T-helper 9 cell (primary cell): ENCODE measurements at regions not wholly inside any gene's neighbourhood (a gene's known extent, or its start where the extent isn't known, plus 50 kb on each side); places are given as distances from the start of the nearest gene placed in this dataset.

Experiments used
- DNase-seq: peaks from one replicate; pipeline ENCODE4 v3.0.0-alpha.2; 2020

DNA sequence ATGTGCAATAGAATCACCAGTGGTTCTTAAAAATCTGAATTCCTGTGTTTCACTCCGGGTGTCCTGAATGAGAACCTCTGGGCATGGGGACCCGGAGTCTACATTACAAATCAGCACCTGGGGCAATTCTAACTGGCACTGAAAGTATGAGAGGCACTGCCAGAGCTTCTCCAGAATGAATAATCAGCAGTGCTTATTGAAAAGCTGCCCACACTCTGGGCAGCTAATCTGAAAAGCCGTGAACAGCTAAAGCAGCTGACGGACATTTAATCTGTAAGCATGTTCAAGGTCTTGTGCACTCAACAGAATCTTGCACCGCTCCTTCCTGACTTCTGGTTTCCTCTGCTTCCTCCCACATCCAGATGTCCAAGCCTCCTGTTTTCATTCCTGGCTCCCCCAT is 113.3 kb upstream of the KIF5B start:
- DNase-seq, result no peak

DNA sequence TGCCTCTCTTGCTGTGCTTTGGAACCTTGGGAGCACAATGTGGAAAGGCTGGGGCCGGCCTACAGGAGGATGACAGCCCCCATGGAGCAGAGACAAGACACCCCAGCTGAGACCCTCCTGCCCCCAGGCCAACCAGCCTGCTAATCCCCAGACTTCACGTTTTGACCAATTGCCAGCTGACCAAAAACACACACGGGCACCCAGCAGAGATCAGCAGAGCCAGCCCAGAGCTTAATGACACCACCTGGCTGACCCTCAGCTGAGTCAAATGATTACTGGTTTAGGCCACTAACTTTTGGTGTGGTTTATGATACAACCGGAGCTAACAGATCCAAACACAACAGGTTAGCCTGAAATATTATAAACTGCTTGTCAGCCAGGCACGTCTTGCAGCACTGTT is 111.2 kb upstream of the KIF5B start:
- no peak for DNase-seq

DNA sequence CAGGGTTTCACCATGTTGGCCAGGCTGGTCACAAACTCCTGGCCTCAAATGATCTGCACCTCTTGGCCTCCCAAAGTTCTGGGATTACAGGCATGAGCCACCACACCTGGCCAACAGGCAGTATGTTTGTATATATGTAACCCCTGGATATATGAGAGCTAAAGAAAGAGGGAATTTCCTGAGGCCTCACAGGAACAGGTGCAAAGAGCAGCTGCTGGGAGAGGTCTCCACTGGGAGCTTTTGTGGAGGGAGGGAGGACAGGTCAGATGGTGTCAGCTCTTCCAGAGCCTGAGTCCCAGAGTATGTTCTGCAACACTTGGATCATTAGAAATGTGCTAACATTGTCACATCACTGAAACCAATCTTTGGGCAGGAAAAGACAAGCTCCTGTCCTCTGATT is 110.1 kb upstream of the KIF5B start:
- DNase-seq, result no peak

DNA sequence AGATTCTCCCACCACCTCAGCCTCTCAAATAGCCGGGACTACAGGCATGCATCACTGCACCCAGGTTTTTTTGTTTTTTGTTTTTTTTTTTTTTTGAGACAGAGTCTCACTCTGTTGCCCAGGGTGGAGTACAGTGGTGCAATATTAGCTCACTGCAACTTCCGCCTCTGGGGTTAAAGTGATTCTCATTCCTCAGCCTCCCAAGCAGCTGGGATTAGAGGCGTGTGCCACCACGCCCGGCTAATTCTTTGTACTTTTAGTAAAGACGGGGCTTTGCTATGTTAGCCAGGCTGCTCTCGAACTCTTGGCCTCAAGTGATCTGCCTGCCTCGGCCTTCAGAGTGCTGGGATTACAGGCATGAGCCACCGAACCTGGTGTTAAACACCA is 107.5 kb upstream of the KIF5B start:
- DNase-seq, result no peak

DNA sequence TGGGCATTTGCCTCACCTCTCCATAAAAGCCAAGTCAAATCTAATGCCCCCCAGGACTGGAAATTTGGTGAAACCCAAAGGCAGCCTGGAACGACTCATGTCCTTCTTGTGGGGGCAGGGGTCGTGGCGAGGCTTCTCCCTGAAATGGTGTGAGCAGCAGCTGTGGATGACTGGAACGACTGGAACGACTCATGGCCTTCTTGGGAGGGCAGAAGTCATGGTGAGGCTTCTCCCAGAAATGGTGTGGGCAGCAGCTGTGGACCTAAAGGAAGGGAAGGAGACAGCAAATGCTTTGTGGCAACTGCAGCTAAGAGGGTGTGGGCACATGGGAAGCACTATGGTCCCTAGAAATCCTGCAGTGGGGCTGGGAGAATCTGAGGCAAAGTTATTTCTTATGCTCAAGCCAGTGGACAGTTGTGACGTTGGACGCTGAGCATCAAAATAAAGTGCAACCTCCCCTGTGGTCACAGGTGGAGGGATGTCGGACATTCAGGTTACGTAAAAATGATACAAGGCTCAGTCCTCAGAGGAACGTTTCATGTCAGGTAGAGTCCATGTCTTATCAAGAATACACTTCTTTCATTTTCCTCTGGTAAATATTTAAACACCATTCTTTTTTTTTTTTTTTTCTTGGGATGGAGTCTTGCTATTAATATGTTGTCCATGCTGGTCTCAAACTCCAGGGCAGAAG is 107.0 kb upstream of the KIF5B start:
- no peak for DNase-seq

DNA sequence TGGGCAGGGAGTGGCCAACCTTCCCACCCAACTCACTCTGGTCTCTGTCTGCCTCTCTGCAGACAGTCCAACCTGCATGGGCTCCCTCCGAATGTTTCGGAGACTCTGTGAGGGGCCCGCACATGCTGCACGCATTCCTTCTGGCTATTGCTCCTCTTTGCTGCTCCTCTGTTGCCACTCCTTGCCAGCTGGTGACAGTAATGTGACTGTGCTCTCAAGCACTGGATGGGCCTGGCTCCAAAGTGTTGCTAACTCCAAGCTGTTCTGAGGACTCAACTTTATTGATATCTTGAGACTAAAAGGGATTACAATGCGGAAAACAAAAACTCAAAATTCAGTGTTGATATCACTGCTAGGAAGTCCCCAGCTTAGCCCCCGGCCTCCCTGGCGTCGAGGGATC is 105.4 kb upstream of the KIF5B start:
- no peak for DNase-seq

DNA sequence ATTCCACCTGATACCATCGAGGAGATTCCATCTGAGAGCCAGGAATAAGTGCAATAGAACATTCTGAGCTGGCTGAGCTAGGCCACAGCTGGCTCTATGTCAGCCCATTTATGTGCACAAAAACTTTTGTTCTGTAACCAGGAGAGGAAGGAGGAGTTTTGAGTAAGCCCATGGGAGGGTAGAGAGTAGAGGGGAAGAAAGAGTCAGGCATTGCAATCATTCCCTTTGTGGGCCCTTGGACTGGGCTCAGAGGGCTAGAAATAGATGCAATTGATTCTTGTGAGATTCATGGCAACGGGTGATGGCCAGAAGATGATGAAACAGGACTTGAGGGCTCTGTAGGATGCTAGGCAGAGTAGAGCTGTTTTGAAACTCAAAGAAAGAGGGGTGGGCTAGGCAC is 104.6 kb upstream of the KIF5B start:
- DNase-seq, result no peak

DNA sequence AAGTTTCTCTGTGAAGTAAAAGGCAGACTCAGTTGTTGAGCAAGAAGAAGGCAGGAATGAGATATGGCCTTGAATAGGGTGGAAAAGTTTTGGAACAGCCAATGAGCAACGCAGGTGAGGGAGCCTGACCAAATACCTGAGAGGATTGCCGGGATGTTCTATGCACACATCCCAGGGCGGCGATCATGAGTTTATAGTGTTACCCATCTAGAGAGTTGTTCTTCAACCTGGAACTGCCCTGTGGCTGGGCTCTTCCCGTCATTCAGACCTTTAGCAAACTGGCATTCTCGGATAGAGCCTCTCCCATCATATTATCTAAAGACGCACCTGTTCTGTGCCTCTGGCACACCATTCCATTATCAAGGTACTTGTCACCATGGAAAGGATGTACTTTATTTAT is 103.0 kb upstream of the KIF5B start:
- no peak for DNase-seq

DNA sequence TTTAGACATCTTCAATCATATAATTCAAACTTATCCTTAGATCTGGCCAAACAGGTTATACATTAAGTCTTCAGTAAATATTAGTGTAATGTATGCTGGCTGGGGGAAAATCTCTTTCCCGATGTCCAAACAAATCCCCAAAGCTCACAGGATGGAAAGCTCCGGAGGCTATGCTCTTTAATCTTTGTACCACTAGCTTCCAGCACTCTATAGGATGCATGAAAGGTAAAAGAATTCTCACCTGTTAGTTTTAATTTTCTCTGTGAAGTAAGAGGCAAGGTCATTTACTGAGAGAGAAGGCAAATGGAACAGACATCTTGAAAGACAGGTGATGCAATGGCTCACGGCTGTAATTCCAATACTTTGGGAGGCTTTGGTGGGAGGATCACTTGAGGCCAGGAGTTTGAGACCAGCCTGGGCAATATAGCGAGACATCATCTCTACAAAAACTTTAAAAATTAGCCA is 99.8 kb upstream of the KIF5B start:
- no peak for DNase-seq

DNA sequence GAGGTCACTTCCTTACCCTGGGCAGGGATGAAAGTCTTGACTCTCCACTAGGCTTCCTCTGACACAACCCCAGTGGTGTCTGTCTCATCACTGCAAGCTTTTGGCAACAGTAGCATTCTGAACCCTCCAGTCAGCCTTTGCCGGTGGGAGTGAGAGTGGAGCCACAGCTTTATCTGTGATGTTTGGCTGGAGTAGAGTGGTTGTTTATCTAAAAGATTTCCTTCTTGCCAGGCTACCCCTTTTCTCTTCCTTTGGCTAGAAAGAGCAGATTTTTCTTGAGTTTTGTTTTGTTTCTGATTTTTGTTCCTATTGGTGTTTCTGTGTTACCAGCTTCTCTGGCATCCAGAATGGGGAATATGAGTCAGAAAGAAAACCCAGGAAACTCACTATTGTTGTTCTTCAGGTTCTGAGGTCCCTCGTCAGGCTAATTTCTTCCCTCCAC is 98.9 kb upstream of the KIF5B start:
- no peak for DNase-seq

DNA sequence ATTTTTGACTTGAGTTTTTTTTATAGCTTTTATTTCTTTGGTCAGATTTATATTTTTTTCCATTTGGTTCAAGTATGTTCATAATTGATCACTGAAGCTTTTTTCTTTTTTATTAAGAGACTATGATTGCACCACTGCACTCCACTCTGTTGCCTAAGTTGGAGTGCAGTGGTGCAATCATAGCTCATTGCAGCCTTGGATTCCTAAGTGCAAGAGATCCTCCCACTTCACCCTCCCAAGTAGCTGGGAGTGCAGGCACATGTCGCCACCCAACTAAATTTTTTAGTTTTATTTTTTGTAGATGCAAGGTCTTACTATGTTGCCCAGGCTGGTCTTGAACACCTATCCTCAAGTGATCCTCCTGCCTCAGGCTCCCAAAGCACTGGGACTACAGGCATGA is 97.7 kb upstream of the KIF5B start:
- no peak for DNase-seq

DNA sequence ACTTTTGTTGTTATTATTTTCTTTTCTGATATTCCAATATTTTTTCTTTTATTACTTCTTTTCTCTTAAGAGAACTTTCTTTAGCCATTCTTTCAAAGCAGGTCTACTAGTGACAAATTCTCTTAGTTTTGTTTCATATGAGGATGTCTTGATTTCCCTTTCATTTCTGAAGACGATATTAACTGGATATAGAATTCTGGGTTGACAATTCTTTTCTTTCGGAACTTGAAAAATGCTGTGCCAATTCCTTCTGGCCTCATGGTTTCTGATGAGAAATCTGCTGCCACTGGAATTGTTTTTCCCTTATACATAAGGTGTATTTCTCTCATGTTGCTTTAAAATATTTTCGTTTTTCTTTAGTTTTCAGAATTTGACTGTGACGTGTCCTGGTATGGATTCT is 97.0 kb upstream of the KIF5B start:
- no peak for DNase-seq

DNA sequence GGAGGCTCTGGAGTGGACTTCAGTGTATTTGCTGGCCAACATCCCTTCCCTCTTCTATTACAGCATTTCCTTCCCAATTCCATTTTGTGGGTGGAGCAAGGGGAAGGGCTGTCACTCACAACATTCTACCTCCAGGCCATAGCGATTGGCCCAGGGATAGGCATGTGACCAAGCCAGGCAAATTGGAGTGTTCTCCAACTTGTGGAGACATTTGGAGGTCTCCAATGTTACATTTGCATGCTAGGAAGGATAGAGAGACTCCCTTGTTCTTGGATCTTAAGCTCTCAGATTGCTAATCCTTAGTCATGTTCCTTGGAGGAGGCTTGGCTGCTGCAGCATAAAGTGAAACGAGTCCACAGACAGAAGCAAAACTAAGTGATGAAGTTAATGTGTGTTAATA is 95.6 kb upstream of the KIF5B start:
- no peak for DNase-seq

DNA sequence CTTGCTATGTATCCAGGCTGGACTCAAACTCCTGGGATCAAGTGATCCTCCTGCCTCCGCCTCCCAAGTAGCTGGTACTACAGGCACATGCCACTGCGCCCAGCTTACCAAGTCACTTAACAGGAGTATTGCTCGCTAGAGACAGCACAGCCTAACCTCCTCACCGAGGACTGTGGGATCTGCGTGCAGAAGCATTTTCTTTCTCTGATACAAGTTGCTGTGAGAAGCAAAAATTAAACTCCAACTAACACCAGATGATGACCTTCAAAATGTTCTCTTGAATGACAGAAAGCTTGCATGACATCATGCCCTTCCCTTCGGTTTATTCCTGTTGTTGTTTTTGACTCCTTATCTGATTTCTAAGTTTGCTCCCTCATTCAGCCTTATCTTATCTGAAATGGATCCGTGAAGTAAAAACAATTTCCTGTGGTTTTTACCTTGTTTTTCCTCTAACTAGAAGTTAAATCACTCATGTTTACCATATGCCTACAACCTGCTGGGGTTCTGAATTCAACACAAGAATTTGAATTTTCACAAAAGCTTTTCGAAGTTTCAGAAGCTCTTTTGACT is 94.4 kb upstream of the KIF5B start:
- no peak for DNase-seq

DNA sequence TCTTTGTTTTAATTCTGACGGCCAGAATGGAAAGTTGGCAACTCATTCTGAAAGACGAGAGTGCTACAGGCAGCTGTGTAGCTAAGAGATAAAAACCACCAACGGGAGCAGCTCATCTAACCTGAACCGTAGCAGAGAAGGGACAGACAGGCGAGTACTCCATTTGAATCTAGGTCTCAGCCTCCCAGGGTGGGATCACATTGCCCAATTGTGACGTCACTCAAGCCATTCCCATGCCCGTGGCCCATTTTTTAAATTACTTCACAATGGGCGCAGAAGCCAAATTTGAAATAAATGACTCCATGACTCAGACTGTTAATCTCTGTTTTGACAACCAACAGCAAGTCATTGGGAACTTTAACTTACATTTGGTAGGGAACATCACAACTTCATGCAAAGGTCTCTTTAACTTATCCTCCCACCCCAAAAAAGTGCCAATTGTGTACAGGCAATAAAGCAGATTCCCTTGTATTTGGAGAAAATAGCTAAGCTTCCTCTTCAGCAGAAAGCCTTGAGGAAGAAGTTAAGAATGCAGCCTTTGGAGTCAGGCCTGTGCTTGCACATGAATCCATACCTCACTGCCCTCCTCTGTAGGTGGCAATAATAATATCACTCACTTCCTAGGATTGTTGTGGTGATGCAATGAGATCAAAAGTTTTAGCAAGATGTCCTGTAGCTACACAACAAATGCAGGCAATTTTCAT is 93.2 kb upstream of the KIF5B start:
- no peak for DNase-seq

DNA sequence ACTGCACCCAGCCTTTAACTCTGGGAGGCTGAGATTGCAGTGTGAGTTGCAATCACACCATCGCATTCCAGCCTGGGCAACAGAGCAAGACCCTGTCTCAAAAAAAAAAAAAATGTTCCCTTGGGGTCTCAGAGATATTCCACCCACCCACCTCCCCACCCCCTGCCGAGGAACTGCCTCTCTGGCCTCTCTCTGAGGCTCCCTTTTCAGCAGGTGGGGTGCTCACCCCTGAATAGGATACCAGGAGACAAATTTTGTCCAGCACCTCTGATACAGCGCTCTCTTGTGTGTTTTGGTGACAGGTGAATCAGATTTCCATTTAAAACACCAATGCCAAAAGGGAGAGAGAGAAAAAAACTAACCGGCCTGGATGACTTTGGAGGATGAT is 92.6 kb upstream of the KIF5B start:
- no peak for DNase-seq

DNA sequence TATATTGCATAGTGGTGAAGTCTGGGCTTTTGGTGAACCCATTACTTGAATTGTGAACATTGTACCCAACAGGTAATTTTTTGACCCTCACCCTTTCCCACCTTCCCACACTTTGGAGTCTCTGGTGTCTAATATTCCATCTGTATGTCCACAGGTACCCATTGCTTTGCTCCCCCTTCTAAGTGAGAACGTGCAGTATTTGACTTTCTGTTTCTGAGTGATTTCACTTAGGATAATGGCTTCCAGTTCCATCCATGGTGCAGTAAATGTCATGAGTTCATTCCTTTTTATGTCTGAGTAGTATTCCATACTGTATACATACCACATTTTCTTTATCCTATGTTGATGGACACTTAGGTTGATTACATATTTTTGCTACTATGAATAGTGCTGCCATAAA is 91.5 kb upstream of the KIF5B start:
- DNase-seq, result no peak

DNA sequence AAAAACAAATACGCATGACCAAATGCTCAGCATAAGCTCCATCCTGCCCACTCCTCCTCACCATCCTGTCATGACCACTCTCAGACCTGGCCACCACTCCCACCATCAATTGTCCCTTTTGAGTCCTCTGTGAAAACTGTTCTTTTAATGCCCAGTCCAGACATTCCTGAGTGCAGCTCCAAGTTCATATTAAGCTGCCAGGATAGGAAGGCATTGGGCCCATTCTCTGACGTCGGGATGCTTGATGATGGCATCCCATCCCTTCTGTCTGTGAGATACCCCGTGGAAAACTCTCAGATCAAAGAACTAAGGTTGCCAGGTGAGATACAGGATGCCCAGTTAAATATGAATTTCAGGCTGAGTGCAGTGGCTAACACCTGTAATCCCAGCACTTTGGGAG is 89.9 kb upstream of the KIF5B start:
- no peak for DNase-seq

DNA sequence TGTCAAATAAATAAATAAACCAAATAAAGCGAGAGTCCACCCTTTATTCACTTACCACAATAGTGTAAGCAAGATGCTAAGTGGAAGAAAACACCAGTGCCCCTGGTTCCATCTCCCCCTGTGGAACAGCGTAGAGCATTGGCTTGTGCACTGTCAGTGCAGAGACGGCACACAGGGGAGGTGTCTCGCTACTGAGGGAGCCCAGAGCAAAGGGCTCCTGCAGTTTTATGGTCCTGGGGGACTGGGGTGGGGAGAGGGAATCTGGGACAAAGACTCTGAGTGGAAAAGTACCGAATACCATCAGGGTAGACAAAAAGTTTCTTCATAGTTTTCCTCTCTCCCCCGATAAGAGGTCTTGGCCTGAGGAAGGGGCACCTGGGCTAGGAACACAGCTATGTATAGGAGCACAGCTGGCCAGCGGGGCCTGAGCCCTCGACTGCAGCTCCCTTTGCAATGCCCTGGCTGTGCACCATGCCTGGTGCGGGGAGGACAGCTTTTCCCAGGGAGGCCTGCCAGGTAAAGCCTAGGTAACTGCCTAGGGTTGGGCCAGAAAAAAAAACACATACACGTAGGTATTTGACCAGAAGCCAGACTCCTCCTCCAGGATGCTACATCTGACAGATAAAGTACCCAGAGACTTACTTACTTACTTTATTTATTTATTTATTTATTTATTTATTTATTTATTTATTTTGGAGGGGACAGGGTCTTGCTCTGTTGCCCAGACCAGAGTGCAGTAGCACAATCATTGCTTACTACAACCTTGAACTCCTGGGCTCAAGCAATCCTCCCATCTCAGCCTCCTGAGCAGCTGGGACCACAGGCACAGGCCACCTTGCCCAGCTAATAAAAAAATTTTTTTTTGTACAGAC is 88.8 kb upstream of the KIF5B start:
- DNase-seq, result no peak

DNA sequence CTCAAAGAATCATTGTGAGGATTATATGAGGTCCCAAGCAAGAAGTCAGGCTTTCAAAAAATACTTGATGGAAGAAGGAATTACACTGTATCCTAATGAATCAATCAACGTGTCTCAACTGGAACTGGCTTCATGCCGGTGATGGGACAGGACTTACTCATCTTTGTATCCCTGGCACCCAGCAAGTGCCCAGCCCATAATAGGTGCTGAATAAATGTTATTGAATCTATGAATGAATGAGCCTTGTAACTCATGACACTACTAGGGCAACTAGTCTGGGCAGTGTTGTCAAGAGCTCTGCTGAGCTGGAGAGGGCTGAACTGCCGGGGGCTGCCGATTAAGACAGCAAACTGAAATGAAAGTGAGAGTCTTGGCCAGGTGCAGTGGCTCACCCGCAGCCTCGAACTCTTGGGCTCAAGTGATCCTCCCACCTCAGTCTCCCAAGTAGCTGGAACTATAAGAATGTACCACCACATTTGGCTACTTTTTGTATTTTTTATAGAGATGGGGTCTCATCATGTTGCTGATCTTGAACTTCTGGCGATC is 87.2 kb upstream of the KIF5B start:
- DNase-seq, result no peak

DNA sequence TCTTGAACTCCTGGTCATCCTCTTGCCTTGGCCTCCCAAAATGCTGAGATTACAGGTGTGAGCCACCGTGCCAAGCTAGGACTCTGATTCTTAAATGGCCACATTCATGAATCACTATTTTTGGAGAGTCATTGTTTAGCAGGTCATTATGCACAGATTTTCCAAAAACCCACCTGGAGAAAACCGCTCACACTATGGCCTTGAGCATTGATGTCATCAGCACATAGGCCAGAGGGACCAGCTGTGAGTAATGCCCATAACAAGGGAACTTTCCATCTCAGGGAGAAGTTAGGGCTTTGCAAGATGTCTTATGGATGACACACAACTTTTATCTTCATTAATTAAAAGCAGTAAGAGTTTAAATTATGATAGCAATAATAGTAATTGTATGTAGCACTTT is 86.4 kb upstream of the KIF5B start:
- DNase-seq, result no peak

DNA sequence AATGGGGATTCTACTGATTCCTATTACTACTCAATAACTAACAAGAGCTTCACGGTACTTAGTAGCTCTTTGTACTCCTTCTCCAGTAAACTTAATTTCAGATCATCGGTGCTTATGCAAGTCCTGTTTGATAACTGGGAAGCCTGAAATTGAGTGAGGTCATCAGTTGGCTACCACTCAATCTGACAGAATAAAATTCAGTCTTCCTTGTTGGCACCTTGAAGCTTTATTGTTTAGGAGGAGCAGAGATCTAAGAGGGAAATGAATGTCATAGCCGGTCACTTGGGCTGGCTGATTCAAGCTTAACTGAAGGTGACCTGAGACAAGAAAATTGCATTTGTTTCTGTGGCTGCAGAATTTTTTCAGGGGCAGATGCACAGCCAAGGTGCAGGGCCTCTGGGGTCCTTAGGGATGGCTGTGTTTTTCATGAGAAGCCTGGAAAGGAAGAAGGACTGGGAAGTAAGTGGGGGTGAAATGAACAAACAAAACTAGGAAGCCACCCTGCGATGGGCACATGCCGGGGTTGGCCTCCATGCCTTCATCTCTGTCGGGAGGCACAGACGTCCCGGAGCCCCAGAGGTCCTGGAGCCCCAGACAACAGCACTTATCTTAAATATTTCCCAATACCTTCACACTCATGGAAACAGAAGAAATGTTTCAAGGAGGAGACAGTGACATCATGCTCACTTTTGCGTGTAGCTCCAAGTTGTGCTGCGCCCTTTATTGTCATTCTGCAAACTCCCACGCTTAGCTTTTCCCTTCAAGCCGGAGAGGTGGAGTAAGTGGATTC is 85.0 kb upstream of the KIF5B start:
- DNase-seq, result no peak
